DND-41 (cell line): ENCODE measurements at regions not wholly inside any gene's neighbourhood (a gene's known extent, or its start where the extent isn't known, plus 50 kb on each side); places are given as distances from the start of the nearest gene placed in this dataset.

Source experiments
- ATAC-seq: fragments of 200-7000 bp; cut with Tn5 transposase; 3 replicates; pipeline ENCODE4 v1.9.1; 2021; ENCODE audit warnings: low read depth; ENCODE audit not compliant: insufficient read depth
- DNase-seq: peaks from one replicate; pipeline ENCODE4 v3.0.0-alpha.2; 2020
- H2AFZ ChIP-seq: 2 replicates; pipeline ENCODE4 v1.6.0; 2012; ENCODE audit warnings: low read depth, low read length
- H3K27ac ChIP-seq: 2 replicates; pipeline ENCODE4 v1.5.1; 2012; ENCODE audit warnings: low read length, inconsistent platforms
- H3K27me3 ChIP-seq: fragments of 200-600 bp; sonication (generic); 2 replicates; pipeline ENCODE4 v1.6.0; 2012; ENCODE audit warnings: low read length, mild to moderate bottlenecking, inconsistent platforms; ENCODE audit not compliant: insufficient read depth, poor library complexity
- H3K36me3 ChIP-seq: 2 replicates; pipeline ENCODE4 v1.5.1; 2012; ENCODE audit warnings: low read length, inconsistent platforms; ENCODE audit not compliant: insufficient read depth
- H3K4me1 ChIP-seq: 2 replicates; pipeline ENCODE4 v1.5.1; 2012; ENCODE audit warnings: mild to moderate bottlenecking, low read length; ENCODE audit not compliant: insufficient read depth
- H3K4me2 ChIP-seq: 2 replicates; pipeline ENCODE4 v1.6.0; 2012; ENCODE audit warnings: mild to moderate bottlenecking, moderate library complexity, low read length, inconsistent platforms; ENCODE audit not compliant: insufficient read depth
- H3K4me3 ChIP-seq, 2 experiments: fragments of 200-600 bp in 1 of 2; shearing (Covaris generic) in 1 of 2; 2 replicates each; pipeline ENCODE4 v1.5.1; 2012 to 2016; ENCODE audit warnings: inconsistent platforms in 2 of 2, low read length in 2 of 2, mild to moderate bottlenecking in 2 of 2, low read depth in 1 of 2, moderate library complexity in 1 of 2
- H3K79me2 ChIP-seq: 2 replicates; pipeline ENCODE4 v1.6.0; 2012; ENCODE audit warnings: low read length, inconsistent platforms; ENCODE audit not compliant: insufficient read depth
- H3K9ac ChIP-seq: 2 replicates; pipeline ENCODE4 v1.6.0; 2012; ENCODE audit warnings: low read depth, mild to moderate bottlenecking, inconsistent platforms, low read length, moderate library complexity
- H3K9me3 ChIP-seq: 2 replicates; pipeline ENCODE4 v1.5.1; 2012; ENCODE audit warnings: low read length, moderate library complexity, mild to moderate bottlenecking, inconsistent platforms; ENCODE audit not compliant: insufficient read depth, severe bottlenecking
- H4K20me1 ChIP-seq: 2 replicates; pipeline ENCODE4 v1.6.0; 2012; ENCODE audit warnings: low read length; ENCODE audit not compliant: insufficient read depth
- CTCF ChIP-seq: IDR thresholded peaks from 2 replicates; pipeline ENCODE4 v1.5.1; 2012; ENCODE audit warnings: borderline replicate concordance, low read length, moderate library complexity, mild to moderate bottlenecking; ENCODE audit not compliant: poor library complexity, severe bottlenecking; ENCODE audit errors: extremely low read depth
- EZH2 ChIP-seq: IDR thresholded peaks from 3 replicates; pipeline ENCODE4 v1.6.1; 2012; ENCODE audit warnings: borderline replicate concordance, low read depth, mild to moderate bottlenecking, moderate library complexity, low read length, inconsistent platforms; ENCODE audit not compliant: severe bottlenecking

GRCh38 chr12:114741940-114742339, 58.0 kb upstream of the TBX3 start:
- TF ChIP-seq EZH2 (no peak), CTCF (no peak)
- ATAC-seq (no peak), DNase-seq (no peak)
- Histone ChIP-seq H3K79me2 (no peaks in the 10 kb centered on the region), H3K4me1 (no peaks in the 10 kb centered on the region), H3K36me3 (no peaks in the 10 kb centered on the region), H3K4me3 (no peak overlapping the region), H3K9me3 (no peaks in the 10 kb centered on the region), H2AFZ (no peak overlapping the region), H3K27ac (no peak overlapping the region), H3K27me3 (no peaks in the 10 kb centered on the region), H4K20me1 (no peaks in the 10 kb centered on the region), H3K4me2 (no peak overlapping the region), H3K9ac (no peak overlapping the region)

GRCh38 chr12:114740448-114740847, 56.5 kb upstream of the TBX3 start:
- Histone ChIP-seq H3K4me2 (no peak overlapping the region), H3K9me3 (no peaks in the 10 kb centered on the region), H3K27me3 (no peaks in the 10 kb centered on the region), H3K36me3 (no peaks in the 10 kb centered on the region), H3K9ac (no peak overlapping the region), H3K4me3 (no peak overlapping the region), H3K27ac (no peak overlapping the region), H3K4me1 (no peaks in the 10 kb centered on the region), H2AFZ (no peak overlapping the region), H4K20me1 (no peaks in the 10 kb centered on the region), H3K79me2 (no peaks in the 10 kb centered on the region)
- DNase-seq (no peak), ATAC-seq (no peak)
- no peak for TF ChIP-seq CTCF
- TF ChIP-seq EZH2 = no peak

GRCh38 chr12:114738460-114739184, 54.6 kb upstream of the TBX3 start:
- Histone ChIP-seq H3K27ac (no peak overlapping the region), H4K20me1 (no peaks in the 10 kb centered on the region; the same call in 1 of the 2 replicates), H2AFZ (no peak overlapping the region), H3K4me3 (no peak overlapping the region), H3K36me3 (no peaks in the 10 kb centered on the region), H3K9ac (no peak overlapping the region), H3K27me3 (no peaks in the 10 kb centered on the region), H3K4me1 (no peaks in the 10 kb centered on the region), H3K4me2 (no peak overlapping the region), H3K79me2 (no peaks in the 10 kb centered on the region), H3K9me3 (no peaks in the 10 kb centered on the region)
- no peak for ATAC-seq
- TF ChIP-seq CTCF (no peak), EZH2 (no peak)
- DNase-seq = no peak
